GM12878 (cell line): ENCODE measurements at regions not wholly inside any gene's neighbourhood (a gene's known extent, or its start where the extent isn't known, plus 50 kb on each side); places are given as distances from the start of the nearest gene placed in this dataset.

Experiments used
- ATAC-seq: fragments of 200-7000 bp; cut with Tn5 transposase; 3 replicates; pipeline ENCODE4 v1.9.1; 2020; ENCODE audit warnings: mild to moderate bottlenecking, moderate library complexity
- BruUV-seq: library from RNA; stranded (reverse); fragments of 400-500 nt; replicated peaks from 2 replicates; lab custom pipeline; 2021; lab: Mats Ljungman, UMichigan
- CTCF ChIA-PET: fragments of 300-600 bp; sonication (Branson Sonifier 250); formaldehyde crosslinking; extraction: SDS; loops from one replicate; lab custom pipeline; 2021; ENCODE audit warnings: inconsistent platforms; lab: Yijun Ruan, JAX
- POLR2A ChIA-PET: fragments of 350-600 bp; formaldehyde crosslinking; extraction: SDS; loops from one replicate; lab custom pipeline; 2021; ENCODE audit warnings: inconsistent platforms; lab: Charles Lee
- RAD21 ChIA-PET: fragments of 300-600 bp; sonication (Branson Sonifier 250); formaldehyde crosslinking; loops from one replicate; lab custom pipeline; 2023; ENCODE audit warnings: antibody characterized with exemption; ENCODE audit not compliant: unreplicated experiment; lab: Charles Lee
- SMC1A ChIA-PET: fragments of 300-600 bp; sonication (Branson Sonifier 250); formaldehyde crosslinking; loops from one replicate; lab custom pipeline; 2023; ENCODE audit not compliant: unreplicated experiment, uncharacterized antibody; lab: Charles Lee
- DNase-seq: peaks from one replicate; pipeline ENCODE4 v3.0.0-alpha.2; 2011; ENCODE audit warnings: low read depth, low spot score
- FAIRE-seq: peaks from 3 replicates; lab custom pipeline; 2011; peaks lifted over from hg19 to GRCh38; lab: Jason Lieb, UNC
- H2AFZ ChIP-seq: 2 replicates; pipeline ENCODE4 v1.6.0; 2011; ENCODE audit warnings: low read depth, low read length, control low read depth; ENCODE audit not compliant: control insufficient read depth
- H3K27ac ChIP-seq: 2 replicates; pipeline ENCODE4 v1.5.1; 2011; ENCODE audit warnings: control low read depth; ENCODE audit not compliant: control insufficient read depth, insufficient read depth
- H3K27me3 ChIP-seq, 2 experiments: replicated peaks in 1 of 2; 2 replicates each; pipeline versions ENCODE4 v1.6.0 to v1.6.1; 2011; ENCODE audit warnings: low read length in 1 of 2; ENCODE audit not compliant: control insufficient read depth in 2 of 2, insufficient read depth in 2 of 2
- H3K36me3 ChIP-seq, 2 experiments: 2 replicates each; pipeline ENCODE4 v1.5.1; 2011; ENCODE audit warnings: low read length in 1 of 2; ENCODE audit not compliant: control insufficient read depth in 2 of 2, insufficient read depth in 2 of 2
- H3K4me1 ChIP-seq: 2 replicates; pipeline ENCODE4 v1.6.1; 2011; ENCODE audit warnings: mild to moderate bottlenecking, low read length, moderate library complexity, mixed read lengths; ENCODE audit not compliant: control insufficient read depth, insufficient read depth
- H3K4me2 ChIP-seq: 2 replicates; pipeline ENCODE4 v1.6.0; 2011; ENCODE audit warnings: control low read depth; ENCODE audit not compliant: control insufficient read depth, insufficient read depth
- H3K4me3 ChIP-seq: fragments of 200-600 bp; sonication (generic); 2 replicates; pipeline ENCODE4 v1.5.1; 2016
- H3K79me2 ChIP-seq: 2 replicates; pipeline ENCODE4 v1.6.0; 2011; ENCODE audit warnings: low read length; ENCODE audit not compliant: control insufficient read depth, insufficient read depth
- H3K9ac ChIP-seq: 2 replicates; pipeline ENCODE4 v1.8.0; 2011; ENCODE audit warnings: low read length, control low read depth, mixed read lengths; ENCODE audit not compliant: control insufficient read depth, insufficient read depth
- H3K9me3 ChIP-seq: replicated peaks from 3 replicates; pipeline ENCODE4 v1.5.1; 2011; ENCODE audit warnings: mild to moderate bottlenecking, low read length; ENCODE audit not compliant: control insufficient read depth, insufficient read depth
- H4K20me1 ChIP-seq: 2 replicates; pipeline ENCODE4 v1.6.0; 2011; ENCODE audit not compliant: control insufficient read depth, insufficient read depth
- CHD2 ChIP-seq: IDR thresholded peaks from 2 replicates; pipeline ENCODE4 v1.6.1; 2011; ENCODE audit warnings: low read depth, low read length, improper control_type of control experiment, borderline replicate concordance
- EGR1 ChIP-seq, 2 experiments: IDR thresholded peaks; 1 replicate in 1 of 2; 2 replicates in 1 of 2; pipeline ENCODE4 v1.6.1; 2011 to 2012; ENCODE audit warnings: low read depth in 2 of 2, low read length in 2 of 2, borderline replicate concordance in 1 of 2, mild to moderate bottlenecking in 1 of 2, moderate library complexity in 1 of 2
- EP300 ChIP-seq, 2 experiments: fragments of 150-350 bp in 1 of 2; IDR thresholded peaks; 2 replicates each; pipeline ENCODE4 v1.6.1; 2011 to 2012; ENCODE audit warnings: low read depth in 2 of 2, low read length in 2 of 2, borderline replicate concordance in 1 of 2, improper control_type of control experiment in 1 of 2, inconsistent platforms in 1 of 2; ENCODE audit not compliant: control insufficient read depth in 1 of 2
- HDAC2 ChIP-seq: fragments of 200-600 bp; sonication (generic); IDR thresholded peaks from 2 replicates; pipeline ENCODE4 v1.6.1; 2017
- NFXL1 ChIP-seq: fragments of 450-650 bp; IDR thresholded peaks from 2 replicates; pipeline ENCODE4 v1.6.1; 2017; ENCODE audit warnings: antibody characterized with exemption, mild to moderate bottlenecking, borderline replicate concordance
- POLR2A ChIP-seq: IDR thresholded peaks from 2 replicates; pipeline ENCODE4 v1.6.1; 2011; ENCODE audit warnings: low read depth, mild to moderate bottlenecking, low read length
- SMARCA5 ChIP-seq: fragments of 450-650 bp; IDR thresholded peaks from 2 replicates; pipeline ENCODE4 v1.6.1; 2017; ENCODE audit warnings: mild to moderate bottlenecking
- TCF7 ChIP-seq: IDR thresholded peaks from 2 replicates; pipeline ENCODE4 v1.6.1; 2014; ENCODE audit warnings: antibody characterized with exemption, borderline replicate concordance
- WRNIP1 ChIP-seq: IDR thresholded peaks from 2 replicates; pipeline ENCODE4 v1.6.1; 2011; ENCODE audit warnings: low read depth, low read length, improper control_type of control experiment, borderline replicate concordance
- WGBS: methylation state at CpG from one replicate; pipeline ENCODE4 v1.1.6; 2016; ENCODE audit warnings: low lambda C conversion rate; ENCODE audit not compliant: insufficient replicate concordance, insufficient coverage; ENCODE audit errors: missing lambda C conversion rate; 5-methylcytosine and 5-hydroxymethylcytosine counted together
- in situ Hi-C: fragments of 300-500 bp; cut with MboI; formaldehyde crosslinking; loops from 9 replicates; pipeline ENCODE4 v1.14.3; 2018; ENCODE audit warnings: mixed read lengths
- intact Hi-C: fragments of 100-400 bp; cut with micrococcal nuclease; formaldehyde crosslinking; loops from one replicate; pipeline ENCODE4 v1.14.2; 2022; ENCODE audit not compliant: unreplicated experiment
- TF ChIP-seq, protein P1 (sequence below), 3 experiments: IDR thresholded peaks in 2 of 3; conservative IDR thresholded peaks in 1 of 3; 2 replicates each; pipeline ENCODE4 v1.5.1; 2011; ENCODE audit warnings: low read depth in 3 of 3, low read length in 3 of 3, mild to moderate bottlenecking in 3 of 3, control low read depth in 2 of 3, moderate library complexity in 2 of 3, inconsistent platforms in 1 of 3, mixed read lengths in 1 of 3; ENCODE audit not compliant: control insufficient read depth in 2 of 3, insufficient read depth in 1 of 3; ENCODE audit errors: extremely low read depth in 1 of 3
- TF ChIP-seq, protein P2 (sequence below): fragments of 450-650 bp; formaldehyde crosslinking; IDR thresholded peaks from 2 replicates; pipeline ENCODE4 v1.5.0; 2022; ENCODE audit warnings: mild to moderate bottlenecking, missing genetic modification characterization

DNA sequence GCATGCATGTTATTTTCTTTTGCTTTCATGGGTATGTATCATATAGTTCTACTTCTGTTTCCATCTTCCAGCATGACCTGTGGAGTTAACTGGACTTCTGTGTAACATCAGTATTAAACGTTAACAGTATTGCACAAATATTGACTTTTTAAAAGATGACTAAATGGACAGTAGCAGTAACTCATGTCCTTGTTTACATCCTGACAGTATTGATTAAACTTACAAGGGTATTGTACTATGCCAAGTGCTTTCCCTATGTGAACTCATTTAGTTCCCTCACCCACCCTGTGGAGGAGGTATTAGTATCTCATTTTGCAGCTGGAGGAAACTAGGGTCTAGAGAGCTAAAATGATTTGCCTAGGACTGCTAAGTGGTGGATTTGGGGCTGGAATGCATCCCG, 128.7 kb upstream of the SLC10A2 start:
- H3K27ac ChIP-seq: no peak overlapping the region
- TF ChIP-seq NFXL1 (no peak), POLR2A (no peak), SMARCA5 (no peak)
- TF ChIP-seq, protein P1, sequence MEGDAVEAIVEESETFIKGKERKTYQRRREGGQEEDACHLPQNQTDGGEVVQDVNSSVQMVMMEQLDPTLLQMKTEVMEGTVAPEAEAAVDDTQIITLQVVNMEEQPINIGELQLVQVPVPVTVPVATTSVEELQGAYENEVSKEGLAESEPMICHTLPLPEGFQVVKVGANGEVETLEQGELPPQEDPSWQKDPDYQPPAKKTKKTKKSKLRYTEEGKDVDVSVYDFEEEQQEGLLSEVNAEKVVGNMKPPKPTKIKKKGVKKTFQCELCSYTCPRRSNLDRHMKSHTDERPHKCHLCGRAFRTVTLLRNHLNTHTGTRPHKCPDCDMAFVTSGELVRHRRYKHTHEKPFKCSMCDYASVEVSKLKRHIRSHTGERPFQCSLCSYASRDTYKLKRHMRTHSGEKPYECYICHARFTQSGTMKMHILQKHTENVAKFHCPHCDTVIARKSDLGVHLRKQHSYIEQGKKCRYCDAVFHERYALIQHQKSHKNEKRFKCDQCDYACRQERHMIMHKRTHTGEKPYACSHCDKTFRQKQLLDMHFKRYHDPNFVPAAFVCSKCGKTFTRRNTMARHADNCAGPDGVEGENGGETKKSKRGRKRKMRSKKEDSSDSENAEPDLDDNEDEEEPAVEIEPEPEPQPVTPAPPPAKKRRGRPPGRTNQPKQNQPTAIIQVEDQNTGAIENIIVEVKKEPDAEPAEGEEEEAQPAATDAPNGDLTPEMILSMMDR (IDR thresholded peaks at IDR 0.05 in 2 of 3, conservative IDR thresholded peaks at IDR 0.05 in 1 of 3; ENCODE audit: control insufficient read depth in 2 of 3, extremely low read depth in 1 of 3, insufficient read depth in 1 of 3, low read depth in 3 of 3, low read length in 3 of 3): no peak
- H3K4me3 ChIP-seq: no peak overlapping the region
- FAIRE-seq (no peak), ATAC-seq (no peak), DNase-seq (no peak)
- H3K79me2 ChIP-seq: no peaks in the 10 kb centered on the region
- no peak overlapping the region for H3K9ac ChIP-seq
- no peak overlapping the region for H2AFZ ChIP-seq
- no TSS peak for BruUV-seq
- no peaks in the 10 kb centered on the region for H3K36me3 ChIP-seq
- no peaks in the 10 kb centered on the region for H3K4me1 ChIP-seq
- ChIA-PET CTCF (no interaction called here), RAD21 (no interaction called here), POLR2A (no interaction called here), SMC1A (interaction anchor here (1.0 to 1.2 kb wide), 2 partner anchors 97 to 593 kb away, joined by 3 read pairs; no protein-coding TSS in a partner anchor)
- WGBS: 28% methylated on average over 2 of the region's 2 CpGs
- in situ Hi-C loops: loop anchor here (25.0 kb wide), 1 partner anchor 1567 kb away; no protein-coding TSS in a partner anchor
- H3K4me2 ChIP-seq: no peak overlapping the region
- H4K20me1 ChIP-seq: no peaks in the 10 kb centered on the region
- intact Hi-C loops: loop anchor here (10.0 kb wide), 1 partner anchor 590 kb away; no protein-coding TSS in a partner anchor
- no peaks in the 10 kb centered on the region for H3K27me3 ChIP-seq
- H3K9me3 ChIP-seq: no peaks in the 10 kb centered on the region; the same call in 2 of the 3 replicates

DNA sequence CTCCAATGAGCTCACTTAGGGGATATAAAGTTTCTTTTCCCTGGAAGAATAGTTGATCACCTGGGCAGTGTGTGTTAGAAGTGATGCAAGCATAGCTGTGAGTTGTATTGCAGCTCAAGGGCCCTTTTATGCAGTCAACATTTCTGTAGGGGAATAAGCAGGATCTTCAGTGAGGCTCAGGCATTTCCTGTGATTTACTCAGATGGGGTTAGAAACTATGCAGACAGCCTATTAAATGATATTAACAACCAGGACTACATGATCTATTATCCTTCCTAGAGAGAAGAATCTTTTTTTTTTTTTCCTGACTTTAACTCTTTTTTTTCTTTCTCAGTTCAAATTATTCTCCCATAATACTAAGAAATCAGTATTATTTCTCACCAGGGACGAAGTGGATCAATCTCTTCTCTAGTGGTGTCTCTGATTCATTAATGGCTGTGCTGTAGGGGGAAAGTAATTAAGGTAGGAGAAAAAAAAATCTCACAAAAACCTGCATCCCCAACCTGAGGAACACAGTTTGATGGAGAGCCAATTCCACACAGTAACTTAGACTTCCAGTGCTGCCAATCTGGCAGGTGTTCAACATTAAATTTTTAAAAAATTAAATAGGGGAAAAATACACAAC, 126.4 kb upstream of the SLC10A2 start:
- Histone ChIP-seq H3K27ac (no peak overlapping the region), H3K9me3 (no peaks in the 10 kb centered on the region), H2AFZ (no peak overlapping the region), H3K27me3 (no peaks in the 10 kb centered on the region), H3K36me3 (no peaks in the 10 kb centered on the region), H3K79me2 (no peaks in the 10 kb centered on the region), H4K20me1 (no peaks in the 10 kb centered on the region), H3K4me2 (no peak overlapping the region), H3K4me1 (no peaks in the 10 kb centered on the region), H3K4me3 (no peak overlapping the region), H3K9ac (no peak overlapping the region)
- RAD21 ChIA-PET: no interaction called here
- ATAC-seq (no peak), DNase-seq (no peak), FAIRE-seq (no peak)
- POLR2A ChIA-PET: interaction anchor here (0.5 kb wide), 1 partner anchor 68 kb away, joined by 3 read pairs; no protein-coding TSS in a partner anchor
- in situ Hi-C loops: loop anchor here (25.0 kb wide), 1 partner anchor 1570 kb away; no protein-coding TSS in a partner anchor
- intact Hi-C loops: loop anchor here (10.0 kb wide), 1 partner anchor 592 kb away; no protein-coding TSS in a partner anchor
- 0% methylated on average over 1 of the region's 1 CpG for WGBS
- CTCF ChIA-PET: interaction anchor here (0.6 kb wide), 1 partner anchor 222 kb away, joined by 3 read pairs; no protein-coding TSS in a partner anchor
- no TSS peak for BruUV-seq
- SMC1A ChIA-PET: interaction anchor here (0.7 to 1.8 kb wide), 3 partner anchors 279 to 852 kb away, joined by 3 to 4 read pairs (median 3); no protein-coding TSS in a partner anchor
- TF ChIP-seq HDAC2 (no peak), CHD2 (no peak), EGR1 (IDR thresholded peaks at IDR 0.05; ENCODE audit: borderline replicate concordance in 1 of 2, low read depth in 2 of 2, low read length in 2 of 2) (no peak), WRNIP1 (no peak), TCF7 (no peak), EP300 (IDR thresholded peaks at IDR 0.05; ENCODE audit: borderline replicate concordance in 1 of 2, control insufficient read depth in 1 of 2, low read depth in 2 of 2, low read length in 2 of 2) (no peak)
- TF ChIP-seq, protein P2, sequence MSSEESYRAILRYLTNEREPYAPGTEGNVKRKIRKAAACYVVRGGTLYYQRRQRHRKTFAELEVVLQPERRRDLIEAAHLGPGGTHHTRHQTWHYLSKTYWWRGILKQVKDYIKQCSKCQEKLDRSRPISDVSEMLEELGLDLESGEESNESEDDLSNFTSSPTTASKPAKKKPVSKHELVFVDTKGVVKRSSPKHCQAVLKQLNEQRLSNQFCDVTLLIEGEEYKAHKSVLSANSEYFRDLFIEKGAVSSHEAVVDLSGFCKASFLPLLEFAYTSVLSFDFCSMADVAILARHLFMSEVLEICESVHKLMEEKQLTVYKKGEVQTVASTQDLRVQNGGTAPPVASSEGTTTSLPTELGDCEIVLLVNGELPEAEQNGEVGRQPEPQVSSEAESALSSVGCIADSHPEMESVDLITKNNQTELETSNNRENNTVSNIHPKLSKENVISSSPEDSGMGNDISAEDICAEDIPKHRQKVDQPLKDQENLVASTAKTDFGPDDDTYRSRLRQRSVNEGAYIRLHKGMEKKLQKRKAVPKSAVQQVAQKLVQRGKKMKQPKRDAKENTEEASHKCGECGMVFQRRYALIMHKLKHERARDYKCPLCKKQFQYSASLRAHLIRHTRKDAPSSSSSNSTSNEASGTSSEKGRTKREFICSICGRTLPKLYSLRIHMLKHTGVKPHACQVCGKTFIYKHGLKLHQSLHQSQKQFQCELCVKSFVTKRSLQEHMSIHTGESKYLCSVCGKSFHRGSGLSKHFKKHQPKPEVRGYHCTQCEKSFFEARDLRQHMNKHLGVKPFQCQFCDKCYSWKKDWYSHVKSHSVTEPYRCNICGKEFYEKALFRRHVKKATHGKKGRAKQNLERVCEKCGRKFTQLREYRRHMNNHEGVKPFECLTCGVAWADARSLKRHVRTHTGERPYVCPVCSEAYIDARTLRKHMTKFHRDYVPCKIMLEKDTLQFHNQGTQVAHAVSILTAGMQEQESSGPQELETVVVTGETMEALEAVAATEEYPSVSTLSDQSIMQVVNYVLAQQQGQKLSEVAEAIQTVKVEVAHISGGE (CRISPR knock-in tag): no peak
